ENCODE measurements at regions not wholly inside any gene's neighbourhood (a gene's known extent, or its start where the extent isn't known, plus 50 kb on each side); places are given as distances from the start of the nearest gene placed in this dataset.

DNA sequence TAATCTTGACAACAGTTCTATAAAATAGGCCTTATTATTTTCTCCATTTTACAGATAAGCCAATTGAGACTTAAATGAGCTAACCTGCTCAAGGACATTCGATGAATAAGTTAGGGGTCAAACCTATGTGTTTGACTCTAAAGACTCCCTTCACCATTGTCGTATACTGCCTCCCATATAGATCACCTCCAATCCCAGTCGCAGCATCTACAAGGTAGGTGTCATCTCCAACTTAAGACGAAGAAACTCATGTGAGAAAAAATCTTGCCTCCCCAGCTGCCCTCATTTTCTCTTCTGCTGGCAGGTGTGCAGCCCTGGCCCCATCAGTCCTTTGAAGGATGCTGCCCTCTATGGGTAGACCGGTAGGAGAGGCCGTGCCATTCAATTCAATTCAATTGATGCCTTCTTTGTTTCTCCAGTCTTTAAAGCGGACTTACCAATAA lies 75.2 kb upstream of the SMARCA2 start:
- DNase-seq, result peak; percentile 18

DNA sequence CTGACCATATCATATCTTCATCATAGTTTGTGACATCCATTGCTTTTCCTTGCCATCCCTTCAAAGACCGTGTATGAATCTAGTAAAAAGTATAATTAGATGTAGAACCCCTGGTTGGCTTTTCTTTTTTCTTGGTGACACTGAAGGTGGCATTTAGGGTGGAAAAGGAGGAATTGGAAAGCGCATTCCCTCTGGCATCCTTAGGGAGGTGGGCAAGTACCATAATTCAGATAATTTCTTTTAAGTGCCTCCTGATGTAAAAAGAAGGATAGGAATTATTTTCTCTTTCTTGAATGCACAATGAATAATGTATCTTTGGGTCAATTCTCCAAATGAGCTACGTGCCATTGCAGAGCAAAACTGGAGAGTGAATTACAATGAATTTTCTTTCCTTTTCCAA lies 73.2 kb upstream of the SMARCA2 start:
- no peak for DNase-seq

DNA sequence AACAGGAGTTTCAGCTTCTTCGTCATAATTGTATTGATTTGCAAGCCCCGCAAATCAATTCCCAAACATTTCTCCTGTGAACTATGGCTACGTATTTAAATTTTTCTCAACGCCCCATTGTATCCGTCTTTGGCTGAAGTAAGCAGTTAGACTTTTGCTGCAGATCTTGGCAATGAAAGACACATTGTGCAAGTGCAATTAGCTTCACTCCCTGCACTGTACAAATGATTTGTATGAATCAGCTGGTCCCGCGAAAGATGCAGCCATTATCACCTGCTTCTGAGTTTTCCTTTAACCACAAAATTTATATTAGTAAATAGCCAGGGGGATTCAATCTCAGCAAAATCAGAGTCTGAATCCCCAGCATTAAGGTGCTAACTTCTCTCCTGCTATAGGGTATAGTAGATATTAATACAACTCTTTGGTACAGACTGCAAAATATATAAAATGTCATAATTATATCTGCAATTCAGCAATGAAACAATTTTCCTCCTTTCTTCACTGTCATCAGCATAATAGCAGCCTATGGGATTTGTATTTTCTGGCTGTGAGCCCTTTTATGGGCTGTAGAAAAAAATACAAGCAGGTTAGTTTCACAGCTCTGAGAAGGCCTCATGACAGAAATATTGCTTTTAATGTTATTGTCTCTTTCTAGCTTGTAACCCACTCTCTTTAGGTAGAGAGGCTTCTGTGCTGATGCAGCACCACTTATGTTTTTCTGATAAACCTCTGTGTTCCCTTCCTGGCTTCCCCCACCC lies 68.4 kb upstream of the SMARCA2 start:
- no peak for DNase-seq

DNA sequence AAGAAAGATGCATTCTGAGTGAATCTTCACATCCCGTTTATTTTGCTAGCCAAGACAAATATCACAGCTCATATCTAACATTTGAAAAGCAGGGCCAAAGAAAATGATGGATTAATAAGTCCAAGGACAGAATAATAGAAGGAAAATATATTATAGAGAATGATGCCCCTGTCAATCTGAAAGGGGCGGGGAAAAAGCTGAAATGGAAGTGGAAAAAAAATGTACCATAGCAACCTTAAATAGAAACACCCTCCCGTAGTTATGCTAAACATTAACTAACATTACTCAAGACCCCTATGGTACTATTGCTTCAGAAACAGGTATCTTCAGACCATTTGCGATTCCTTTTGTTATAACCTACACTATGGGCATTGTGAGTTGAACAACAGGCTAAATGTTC lies 67.7 kb upstream of the SMARCA2 start:
- no peak for DNase-seq

DNA sequence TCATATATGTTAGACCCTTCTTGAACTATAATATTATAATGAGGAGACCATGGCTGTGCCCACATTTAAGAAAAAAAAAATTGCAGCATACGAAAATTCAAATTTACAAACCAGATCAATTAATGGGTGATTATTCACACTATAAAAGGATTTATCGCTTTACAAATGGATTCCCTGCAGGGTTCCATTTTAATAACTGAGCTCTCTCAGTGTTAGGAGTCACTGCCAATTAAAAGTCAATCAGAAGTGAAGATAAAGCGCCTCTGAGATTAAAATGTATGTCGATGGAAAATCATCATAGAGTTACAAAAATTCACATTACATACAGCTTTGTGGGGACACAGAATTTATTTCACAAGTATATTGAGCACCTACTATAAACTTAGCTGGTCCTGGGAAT lies 66.6 kb upstream of the SMARCA2 start:
- no peak for DNase-seq

DNA sequence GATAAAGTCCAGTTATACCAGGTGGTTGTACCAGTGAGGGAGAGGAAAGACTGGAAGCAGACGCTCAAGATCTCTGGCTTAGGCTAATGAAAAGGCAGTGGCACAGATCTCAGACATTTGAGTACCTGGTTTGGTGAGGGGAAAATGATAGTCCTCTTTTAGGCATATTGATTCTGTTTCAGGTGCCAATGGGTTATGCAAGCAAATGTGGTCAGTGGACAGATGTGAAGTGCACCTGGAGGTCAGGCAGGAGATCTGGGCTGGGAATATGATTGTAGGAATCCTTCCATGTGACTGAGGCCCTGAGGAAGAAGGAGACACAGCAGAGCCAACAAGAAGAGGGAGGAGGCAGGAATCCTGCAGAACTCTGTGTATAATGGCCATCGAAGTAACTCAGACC lies 63.7 kb upstream of the SMARCA2 start:
- DNase-seq, result no peak

DNA sequence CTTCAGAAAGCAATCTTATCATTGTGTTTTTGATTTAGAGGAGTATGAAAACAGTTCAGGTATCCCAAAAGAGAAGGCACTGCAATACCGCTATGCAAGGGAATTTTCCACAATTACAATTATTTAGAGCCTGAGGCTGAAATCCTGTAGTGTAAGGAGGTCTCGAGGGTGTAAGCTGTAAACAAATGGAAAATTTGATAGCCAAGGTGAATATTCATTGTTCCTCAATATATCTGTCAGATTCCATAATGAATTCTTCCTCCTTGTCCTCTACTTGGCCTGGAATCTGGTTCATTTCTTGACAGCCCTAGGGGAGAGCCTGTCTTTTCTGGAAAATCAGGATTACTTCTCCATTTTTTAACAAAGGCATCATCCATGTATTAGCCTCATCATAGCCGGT lies 63.1 kb upstream of the SMARCA2 start:
- no peak for DNase-seq

DNA sequence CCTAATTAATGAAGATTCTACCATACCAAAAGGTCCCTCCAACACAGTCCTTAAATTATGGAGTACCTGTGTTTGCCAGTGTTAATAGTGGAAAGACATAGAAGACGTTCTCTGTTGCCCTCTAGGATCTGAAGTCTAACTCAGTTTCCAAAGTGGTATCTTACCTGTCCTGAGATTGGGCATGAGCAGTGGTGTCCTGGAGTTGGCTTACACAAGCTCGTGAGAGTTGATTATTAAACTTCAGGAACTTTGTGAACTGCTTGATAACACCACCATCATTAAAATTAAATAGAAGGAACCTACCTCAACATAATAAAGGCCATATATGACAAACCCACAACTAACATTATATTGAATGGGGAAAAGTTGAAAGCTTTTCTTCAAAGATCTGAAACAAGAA lies 60.9 kb upstream of the SMARCA2 start:
- DNase-seq, result no peak

DNA sequence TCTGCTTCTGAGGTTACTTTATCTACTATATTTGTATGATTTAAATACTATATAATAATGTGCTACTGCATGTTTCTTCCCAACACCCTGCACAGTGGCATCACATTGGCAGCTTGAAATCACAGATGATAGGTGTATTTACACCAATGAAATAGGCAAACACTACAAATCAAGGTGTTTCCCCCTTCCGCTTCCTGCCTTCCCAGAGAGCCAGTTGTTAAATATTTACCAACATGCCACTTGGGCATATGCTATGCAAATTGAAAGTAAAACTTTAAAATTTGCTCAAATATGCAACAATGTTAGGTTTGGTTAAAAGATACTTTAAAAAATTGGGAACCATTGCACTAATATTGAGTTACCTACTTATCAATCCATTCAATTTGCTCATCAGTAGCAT lies 58.2 kb upstream of the SMARCA2 start:
- no peak for DNase-seq

DNA sequence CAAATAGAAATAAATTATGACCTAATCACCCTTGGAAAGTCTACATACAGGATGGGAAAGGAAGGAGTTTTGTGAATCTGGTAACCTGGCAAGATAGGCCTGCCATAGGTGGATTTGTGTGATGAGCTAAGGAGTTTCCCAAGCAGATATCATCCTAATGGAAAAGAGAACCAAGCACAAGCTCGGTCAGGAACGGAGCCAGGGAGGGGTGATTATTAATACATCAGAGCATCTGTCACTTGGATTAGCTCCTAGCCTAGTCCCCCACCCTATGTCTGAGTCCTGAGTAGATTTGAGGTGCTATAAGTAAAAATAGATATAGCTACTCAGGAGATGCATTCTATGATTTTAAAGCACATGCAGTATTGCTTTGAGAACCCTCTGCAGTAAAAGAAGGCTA lies 57.3 kb upstream of the SMARCA2 start:
- no peak for DNase-seq

DNA sequence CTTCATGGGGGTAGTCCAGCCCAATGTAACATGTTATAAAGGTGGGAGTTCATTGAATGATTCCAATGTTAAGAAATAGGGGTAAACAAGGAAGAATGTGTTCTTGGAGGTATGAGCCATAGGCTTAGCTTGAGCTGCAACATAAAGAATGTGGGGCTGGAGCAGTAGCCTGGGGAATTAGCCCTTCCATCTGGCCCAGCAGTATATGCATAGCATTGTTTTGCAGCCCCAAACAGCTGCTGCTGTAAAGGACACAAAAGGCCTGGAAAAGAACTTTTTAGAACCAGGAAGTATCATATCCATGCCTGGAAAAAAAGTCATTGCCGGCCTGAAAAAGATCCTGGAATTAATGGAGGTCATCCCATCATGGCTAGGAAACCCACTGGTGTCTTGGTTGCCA lies 55.8 kb upstream of the SMARCA2 start:
- DNase-seq, result no peak

DNA sequence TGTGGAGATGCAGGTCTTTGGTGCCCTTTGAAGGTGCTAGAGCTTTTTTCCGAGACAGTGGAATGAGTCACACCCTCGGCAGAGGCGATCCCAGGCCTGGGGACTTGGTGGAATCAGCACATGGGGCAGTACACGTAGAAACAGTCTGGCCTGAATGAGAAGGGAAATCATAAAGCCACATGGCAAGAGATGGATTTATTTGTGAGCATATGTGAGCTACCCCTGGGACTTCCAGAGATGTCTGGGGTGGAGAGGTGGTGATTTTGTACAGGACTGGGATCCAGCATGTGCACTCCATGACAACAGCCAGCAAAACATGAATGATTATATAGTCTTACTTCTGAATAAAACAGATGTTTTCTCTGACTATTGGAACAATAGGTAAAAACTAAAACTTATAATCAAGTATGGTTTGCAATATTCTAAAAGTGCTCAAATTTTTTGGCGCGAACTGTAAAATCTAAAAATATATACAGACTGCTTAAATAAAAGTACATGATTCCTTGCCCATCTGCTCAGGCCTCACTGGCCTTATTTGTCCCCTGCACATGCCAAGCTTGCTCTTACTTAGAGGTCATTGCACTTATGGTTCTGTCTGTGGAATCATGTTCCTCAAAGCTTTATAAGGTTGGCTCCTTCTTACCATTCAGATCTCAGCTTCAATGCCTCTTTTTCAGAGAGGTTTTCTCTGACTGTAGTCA lies 54.7 kb upstream of the SMARCA2 start:
- no peak for DNase-seq

DNA sequence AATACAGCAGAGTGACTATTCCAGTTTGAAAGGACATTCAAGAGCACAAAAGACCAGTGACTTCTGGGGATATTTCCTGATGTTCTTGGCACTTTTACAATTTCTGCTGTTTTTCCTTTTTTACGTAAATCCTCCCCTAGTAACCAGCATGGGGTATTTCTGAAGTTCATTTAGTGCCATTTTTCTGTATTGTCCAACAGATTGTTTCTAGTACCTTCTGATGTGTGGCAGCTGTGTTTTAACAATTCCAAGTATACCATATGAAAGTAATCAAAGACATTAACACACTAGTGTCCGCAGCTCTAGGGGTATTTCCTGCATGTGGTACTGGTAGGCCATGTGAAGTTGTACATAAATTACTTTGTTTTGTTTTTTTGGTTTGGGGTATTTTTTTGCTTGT lies 53.0 kb upstream of the SMARCA2 start:
- no peak for DNase-seq

DNA sequence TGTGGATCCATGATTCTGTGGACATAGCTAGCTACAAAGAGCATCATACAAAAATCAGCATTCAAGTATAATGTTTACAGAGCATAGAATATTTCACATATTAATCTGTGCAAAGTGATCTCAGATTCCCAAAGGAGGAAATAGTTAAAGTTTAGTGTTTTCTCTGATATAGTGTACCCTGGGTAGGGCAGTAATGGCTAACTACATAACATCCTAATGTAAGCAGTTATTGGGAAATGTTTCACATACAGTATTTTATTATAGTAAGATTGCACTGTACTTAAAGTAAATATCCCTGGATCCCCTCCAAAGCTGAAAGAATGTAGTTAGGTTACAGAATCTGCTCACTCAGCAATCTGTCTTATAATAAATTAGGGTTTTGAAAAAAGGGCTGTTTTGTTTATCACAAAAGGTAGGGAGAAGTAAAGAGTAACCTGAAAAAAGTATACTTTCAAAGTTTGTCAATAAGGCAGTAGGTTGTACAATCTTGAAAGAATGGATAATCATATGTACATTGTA lies 52.5 kb upstream of the SMARCA2 start:
- DNase-seq, result no peak

DNA sequence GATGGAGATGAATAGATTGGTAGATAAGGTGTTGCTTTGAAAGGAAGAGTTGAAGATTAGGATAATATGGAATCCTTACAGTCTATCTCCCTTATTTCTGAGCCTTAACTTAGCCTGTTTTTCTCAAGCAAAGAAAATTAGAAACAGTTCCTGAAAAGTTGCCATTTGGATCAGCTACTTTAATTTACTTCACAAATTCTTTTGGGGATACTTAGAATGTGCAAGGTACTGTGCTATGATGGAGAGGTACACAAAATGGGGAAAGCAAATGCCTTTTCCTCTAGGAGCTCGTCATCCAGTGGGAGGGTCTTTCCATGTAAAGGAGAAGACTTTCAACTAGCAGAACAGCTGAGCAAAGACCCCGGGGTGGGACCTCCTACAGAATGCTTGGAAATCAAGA lies 51.1 kb upstream of the SMARCA2 start:
- no peak for DNase-seq
